Liver (tissue), 8 donors: ENCODE measurements at regions not wholly inside any gene's neighbourhood (a gene's known extent, or its start where the extent isn't known, plus 50 kb on each side); places are given as distances from the start of the nearest gene placed in this dataset.

ENCODE experiments used
- DNase-seq: peaks from one replicate; pipeline ENCODE4 v3.0.0-alpha.2; 2017; ENCODE audit warnings: low spot score
- H3K27ac ChIP-seq, 2 donors: one replicate each; pipeline ENCODE4 v1.7.0; 2013; ENCODE audit warnings: inconsistent platforms in 2 of 2, low read length in 2 of 2, control low read depth in 1 of 2, low read depth in 1 of 2, mild to moderate bottlenecking in 1 of 2
- H3K27me3 ChIP-seq, 4 donors: one replicate each; pipeline versions ENCODE4 v1.6.1 to v1.7.0; 2013; ENCODE audit warnings: low read length in 3 of 4, inconsistent platforms in 1 of 4, mild to moderate bottlenecking in 1 of 4, moderate library complexity in 1 of 4; ENCODE audit not compliant: control insufficient read depth in 4 of 4, insufficient read depth in 4 of 4
- H3K36me3 ChIP-seq, 4 donors: one replicate each; pipeline versions ENCODE4 v1.6.1 to v1.7.0; 2013; ENCODE audit warnings: low read length in 3 of 4, mild to moderate bottlenecking in 3 of 4, low read depth in 1 of 4, moderate library complexity in 1 of 4; ENCODE audit not compliant: control insufficient read depth in 4 of 4, insufficient read depth in 3 of 4
- H3K4me1 ChIP-seq, 4 donors: one replicate each; pipeline versions ENCODE4 v1.6.1 to v1.7.0; 2013; ENCODE audit warnings: low read length in 3 of 4, mild to moderate bottlenecking in 3 of 4, moderate library complexity in 1 of 4; ENCODE audit not compliant: control insufficient read depth in 4 of 4, insufficient read depth in 4 of 4
- H3K4me3 ChIP-seq, 3 donors: one replicate each; pipeline versions ENCODE4 v1.6.1 to v1.7.0; 2013; ENCODE audit warnings: low read length in 3 of 3, control low read depth in 1 of 3, low read depth in 1 of 3, mild to moderate bottlenecking in 1 of 3
- H3K9ac ChIP-seq, 2 donors: one replicate each; pipeline ENCODE4 v1.7.0; 2013; ENCODE audit warnings: low read length in 2 of 2, mild to moderate bottlenecking in 2 of 2, moderate library complexity in 2 of 2, control low read depth in 1 of 2, low read depth in 1 of 2
- H3K9me3 ChIP-seq, 4 donors: one replicate each; pipeline versions ENCODE4 v1.6.1 to v1.7.0; 2013; ENCODE audit warnings: low read length in 3 of 4; ENCODE audit not compliant: control insufficient read depth in 4 of 4
- EGR1 ChIP-seq, 2 donors: IDR thresholded peaks; 2 replicates each; pipeline ENCODE4 v1.6.1; 2016 to 2018; ENCODE audit warnings: antibody characterized with exemption in 2 of 2, low read depth in 2 of 2
- FOXA1 ChIP-seq: IDR thresholded peaks from 2 replicates; pipeline ENCODE4 v1.6.1; 2016; ENCODE audit warnings: antibody characterized with exemption
- FOXA2 ChIP-seq: IDR thresholded peaks from 2 replicates; pipeline ENCODE4 v1.6.1; 2016; ENCODE audit warnings: antibody characterized with exemption
- GABPA ChIP-seq, 2 donors: IDR thresholded peaks in 1 of 2; conservative IDR thresholded peaks in 1 of 2; 2 replicates each; pipeline ENCODE4 v1.6.1; 2016; ENCODE audit warnings: antibody characterized with exemption in 2 of 2, mild to moderate bottlenecking in 1 of 2, moderate library complexity in 1 of 2
- HNF4A ChIP-seq, 2 donors: conservative IDR thresholded peaks; 2 replicates each; pipeline ENCODE4 v1.6.1; 2016; ENCODE audit warnings: antibody characterized with exemption in 2 of 2, mild to moderate bottlenecking in 2 of 2
- HNF4G ChIP-seq: IDR thresholded peaks from 2 replicates; pipeline ENCODE4 v1.6.1; 2016; ENCODE audit warnings: antibody characterized with exemption
- JUND ChIP-seq, 2 donors: IDR thresholded peaks; 2 replicates each; pipeline ENCODE4 v1.6.1; 2016; ENCODE audit warnings: antibody characterized with exemption in 2 of 2
- NR2F2 ChIP-seq: IDR thresholded peaks from 2 replicates; pipeline ENCODE4 v1.6.1; 2016; ENCODE audit warnings: antibody characterized with exemption
- RAD21 ChIP-seq, 2 donors: IDR thresholded peaks; 2 replicates each; pipeline ENCODE4 v1.6.1; 2016; ENCODE audit warnings: antibody characterized with exemption in 2 of 2, mild to moderate bottlenecking in 2 of 2
- RXRA ChIP-seq, 2 donors: IDR thresholded peaks; 2 replicates each; pipeline ENCODE4 v1.6.1; 2017 to 2018; ENCODE audit warnings: antibody characterized with exemption in 2 of 2, mild to moderate bottlenecking in 1 of 2
- SP1 ChIP-seq: IDR thresholded peaks from 2 replicates; pipeline ENCODE4 v1.6.1; 2018; ENCODE audit warnings: antibody characterized with exemption, mild to moderate bottlenecking
- TAF1 ChIP-seq: conservative IDR thresholded peaks from 2 replicates; pipeline ENCODE4 v1.6.1; 2016; ENCODE audit warnings: antibody characterized with exemption, mild to moderate bottlenecking
- YY1 ChIP-seq: IDR thresholded peaks from 2 replicates; pipeline ENCODE4 v1.6.1; 2016; ENCODE audit warnings: antibody characterized with exemption, mild to moderate bottlenecking
- WGBS: extraction: QIAGEN DNeasy Blood & Tissue Kit; methylation state at CpG from one replicate; pipeline ENCODE4 v1.1.7; 2013; 5-methylcytosine and 5-hydroxymethylcytosine counted together
- TF ChIP-seq, protein P1 (sequence below): IDR thresholded peaks from 2 replicates; pipeline ENCODE4 v1.6.1; 2016; ENCODE audit warnings: antibody characterized with exemption
- TF ChIP-seq, protein P2 (sequence below): IDR thresholded peaks from 2 replicates; pipeline ENCODE4 v1.6.1; 2016; ENCODE audit warnings: antibody characterized with exemption
- TF ChIP-seq, protein P3 (sequence below): IDR thresholded peaks from 2 replicates; pipeline ENCODE4 v1.6.1; 2016; ENCODE audit warnings: antibody characterized with exemption, mild to moderate bottlenecking
- TF ChIP-seq, protein P4 (sequence below): IDR thresholded peaks from 2 replicates; pipeline ENCODE4 v1.6.1; 2016; ENCODE audit warnings: antibody characterized with exemption
- TF ChIP-seq, protein P5 (sequence below): fragments of 150-350 bp; IDR thresholded peaks from 2 replicates; pipeline ENCODE4 v1.5.1; 2017; ENCODE audit warnings: improper control_type of control experiment, low read depth, low read length; ENCODE audit not compliant: missing input control
- donor health status: healthy.
- donor health status: healthy.
- donor health status: healthy.
- donor health status: healthy.
- donor health status: healthy.

DNA sequence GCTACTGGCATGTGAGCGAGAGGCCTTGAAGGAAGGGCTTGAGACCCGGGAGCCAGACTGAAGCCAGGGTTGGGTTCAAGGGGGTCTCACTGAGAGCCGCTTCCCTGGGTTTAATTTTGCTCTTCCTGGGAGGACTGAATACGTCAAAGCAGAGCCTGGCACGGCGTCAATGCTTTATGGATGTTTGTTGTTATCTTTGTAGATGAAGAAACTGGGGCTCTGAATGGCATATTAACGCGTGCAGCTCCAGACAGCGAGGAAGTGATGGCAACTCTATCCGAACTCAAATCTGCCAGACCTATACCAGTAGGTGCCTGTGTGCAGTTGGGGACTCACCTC, 152.8 kb upstream of the PARP11 start:
- Histone ChIP-seq H3K27ac (no peak overlapping the region), H3K9ac (no peak overlapping the region), H3K4me3 (no peak overlapping the region), H3K4me1 (peaks cover 0 to 18% (median 11%) of the 10 kb centered on the region in 4 donors), H3K36me3 (no peaks in the 10 kb centered on the region), H3K27me3 (no peaks in the 10 kb centered on the region), H3K9me3 (no peaks in the 10 kb centered on the region)
- no peak for DNase-seq
- WGBS: 68% methylated on average over 10 of the region's 10 CpGs
- TF ChIP-seq SP1 (no peak), HNF4G (no peak), TAF1 (no peak), JUND (IDR thresholded peaks at IDR 0.05) (no peak), HNF4A (conservative IDR thresholded peaks at IDR 0.05) (no peak), GABPA (IDR thresholded peaks at IDR 0.05 in 1 of 2, conservative IDR thresholded peaks at IDR 0.05 in 1 of 2) (no peak), RXRA (IDR thresholded peaks at IDR 0.05) (no peak), RAD21 (IDR thresholded peaks at IDR 0.05) (no peak), FOXA2 (no peak), FOXA1 (no peak), NR2F2 (no peak), YY1 (no peak), EGR1 (IDR thresholded peaks at IDR 0.05; ENCODE audit: low read depth in 2 of 2) (no peak)
- TF ChIP-seq, protein P1, sequence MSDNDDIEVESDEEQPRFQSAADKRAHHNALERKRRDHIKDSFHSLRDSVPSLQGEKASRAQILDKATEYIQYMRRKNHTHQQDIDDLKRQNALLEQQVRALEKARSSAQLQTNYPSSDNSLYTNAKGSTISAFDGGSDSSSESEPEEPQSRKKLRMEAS: no peak
- TF ChIP-seq, protein P2, sequence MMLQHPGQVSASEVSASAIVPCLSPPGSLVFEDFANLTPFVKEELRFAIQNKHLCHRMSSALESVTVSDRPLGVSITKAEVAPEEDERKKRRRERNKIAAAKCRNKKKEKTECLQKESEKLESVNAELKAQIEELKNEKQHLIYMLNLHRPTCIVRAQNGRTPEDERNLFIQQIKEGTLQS: no peak
- TF ChIP-seq, protein P3, sequence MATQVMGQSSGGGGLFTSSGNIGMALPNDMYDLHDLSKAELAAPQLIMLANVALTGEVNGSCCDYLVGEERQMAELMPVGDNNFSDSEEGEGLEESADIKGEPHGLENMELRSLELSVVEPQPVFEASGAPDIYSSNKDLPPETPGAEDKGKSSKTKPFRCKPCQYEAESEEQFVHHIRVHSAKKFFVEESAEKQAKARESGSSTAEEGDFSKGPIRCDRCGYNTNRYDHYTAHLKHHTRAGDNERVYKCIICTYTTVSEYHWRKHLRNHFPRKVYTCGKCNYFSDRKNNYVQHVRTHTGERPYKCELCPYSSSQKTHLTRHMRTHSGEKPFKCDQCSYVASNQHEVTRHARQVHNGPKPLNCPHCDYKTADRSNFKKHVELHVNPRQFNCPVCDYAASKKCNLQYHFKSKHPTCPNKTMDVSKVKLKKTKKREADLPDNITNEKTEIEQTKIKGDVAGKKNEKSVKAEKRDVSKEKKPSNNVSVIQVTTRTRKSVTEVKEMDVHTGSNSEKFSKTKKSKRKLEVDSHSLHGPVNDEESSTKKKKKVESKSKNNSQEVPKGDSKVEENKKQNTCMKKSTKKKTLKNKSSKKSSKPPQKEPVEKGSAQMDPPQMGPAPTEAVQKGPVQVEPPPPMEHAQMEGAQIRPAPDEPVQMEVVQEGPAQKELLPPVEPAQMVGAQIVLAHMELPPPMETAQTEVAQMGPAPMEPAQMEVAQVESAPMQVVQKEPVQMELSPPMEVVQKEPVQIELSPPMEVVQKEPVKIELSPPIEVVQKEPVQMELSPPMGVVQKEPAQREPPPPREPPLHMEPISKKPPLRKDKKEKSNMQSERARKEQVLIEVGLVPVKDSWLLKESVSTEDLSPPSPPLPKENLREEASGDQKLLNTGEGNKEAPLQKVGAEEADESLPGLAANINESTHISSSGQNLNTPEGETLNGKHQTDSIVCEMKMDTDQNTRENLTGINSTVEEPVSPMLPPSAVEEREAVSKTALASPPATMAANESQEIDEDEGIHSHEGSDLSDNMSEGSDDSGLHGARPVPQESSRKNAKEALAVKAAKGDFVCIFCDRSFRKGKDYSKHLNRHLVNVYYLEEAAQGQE: no peak
- TF ChIP-seq, protein P4, sequence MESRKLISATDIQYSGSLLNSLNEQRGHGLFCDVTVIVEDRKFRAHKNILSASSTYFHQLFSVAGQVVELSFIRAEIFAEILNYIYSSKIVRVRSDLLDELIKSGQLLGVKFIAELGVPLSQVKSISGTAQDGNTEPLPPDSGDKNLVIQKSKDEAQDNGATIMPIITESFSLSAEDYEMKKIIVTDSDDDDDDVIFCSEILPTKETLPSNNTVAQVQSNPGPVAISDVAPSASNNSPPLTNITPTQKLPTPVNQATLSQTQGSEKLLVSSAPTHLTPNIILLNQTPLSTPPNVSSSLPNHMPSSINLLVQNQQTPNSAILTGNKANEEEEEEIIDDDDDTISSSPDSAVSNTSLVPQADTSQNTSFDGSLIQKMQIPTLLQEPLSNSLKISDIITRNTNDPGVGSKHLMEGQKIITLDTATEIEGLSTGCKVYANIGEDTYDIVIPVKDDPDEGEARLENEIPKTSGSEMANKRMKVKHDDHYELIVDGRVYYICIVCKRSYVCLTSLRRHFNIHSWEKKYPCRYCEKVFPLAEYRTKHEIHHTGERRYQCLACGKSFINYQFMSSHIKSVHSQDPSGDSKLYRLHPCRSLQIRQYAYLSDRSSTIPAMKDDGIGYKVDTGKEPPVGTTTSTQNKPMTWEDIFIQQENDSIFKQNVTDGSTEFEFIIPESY: no peak
- TF ChIP-seq, protein P5, sequence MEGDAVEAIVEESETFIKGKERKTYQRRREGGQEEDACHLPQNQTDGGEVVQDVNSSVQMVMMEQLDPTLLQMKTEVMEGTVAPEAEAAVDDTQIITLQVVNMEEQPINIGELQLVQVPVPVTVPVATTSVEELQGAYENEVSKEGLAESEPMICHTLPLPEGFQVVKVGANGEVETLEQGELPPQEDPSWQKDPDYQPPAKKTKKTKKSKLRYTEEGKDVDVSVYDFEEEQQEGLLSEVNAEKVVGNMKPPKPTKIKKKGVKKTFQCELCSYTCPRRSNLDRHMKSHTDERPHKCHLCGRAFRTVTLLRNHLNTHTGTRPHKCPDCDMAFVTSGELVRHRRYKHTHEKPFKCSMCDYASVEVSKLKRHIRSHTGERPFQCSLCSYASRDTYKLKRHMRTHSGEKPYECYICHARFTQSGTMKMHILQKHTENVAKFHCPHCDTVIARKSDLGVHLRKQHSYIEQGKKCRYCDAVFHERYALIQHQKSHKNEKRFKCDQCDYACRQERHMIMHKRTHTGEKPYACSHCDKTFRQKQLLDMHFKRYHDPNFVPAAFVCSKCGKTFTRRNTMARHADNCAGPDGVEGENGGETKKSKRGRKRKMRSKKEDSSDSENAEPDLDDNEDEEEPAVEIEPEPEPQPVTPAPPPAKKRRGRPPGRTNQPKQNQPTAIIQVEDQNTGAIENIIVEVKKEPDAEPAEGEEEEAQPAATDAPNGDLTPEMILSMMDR: no peak
